ENCODE measurements at regions not wholly inside any gene's neighbourhood (a gene's known extent, or its start where the extent isn't known, plus 50 kb on each side); places are given as distances from the start of the nearest gene placed in this dataset.

- no peak overlapping the region for H3K27ac ChIP-seq (replicated peaks)
- no peak overlapping the region for H3K4me3 ChIP-seq
- no peaks in the 10 kb centered on the region for H3K27me3 ChIP-seq (ENCODE audit: low read depth)
- TF ChIP-seq CTCF (IDR thresholded peaks at IDR 0.05; ENCODE audit: borderline replicate concordance), result no peak
- H3K9me3 ChIP-seq (replicated peaks), result peaks cover 16% of the 10 kb centered on the region
- H3K36me3 ChIP-seq, result no peaks in the 10 kb centered on the region
- intact Hi-C loops (cut with micrococcal nuclease), result no loop called here
- H3K4me1 ChIP-seq, result no peaks in the 10 kb centered on the region
- no peak for DNase-seq
Observed at GRCh38 chr11:103650330-103650729, 386.1 kb upstream of the DDI1 start.

- TF ChIP-seq CTCF (IDR thresholded peaks at IDR 0.05; ENCODE audit: borderline replicate concordance), result no peak
- Histone ChIP-seq H3K4me1 (no peaks in the 10 kb centered on the region), H3K9me3 (replicated peaks) (peaks cover 16% of the 10 kb centered on the region), H3K27me3 (ENCODE audit: low read depth) (no peaks in the 10 kb centered on the region), H3K27ac (replicated peaks) (no peak overlapping the region), H3K36me3 (no peaks in the 10 kb centered on the region), H3K4me3 (no peak overlapping the region)
- no peak for DNase-seq
- intact Hi-C loops (cut with micrococcal nuclease), result no loop called here
Observed at GRCh38 chr11:103651341-103651998, 385.0 kb upstream of the DDI1 start.

- DNase-seq, result no peak
- no peak overlapping the region for H3K27ac ChIP-seq (replicated peaks)
- no peaks in the 10 kb centered on the region for H3K4me1 ChIP-seq
- no peaks in the 10 kb centered on the region for H3K36me3 ChIP-seq
- intact Hi-C loops (cut with micrococcal nuclease), result no loop called here
- H3K9me3 ChIP-seq (replicated peaks), result peaks cover 16% of the 10 kb centered on the region
- no peak for TF ChIP-seq CTCF (IDR thresholded peaks at IDR 0.05; ENCODE audit: borderline replicate concordance)
- no peak overlapping the region for H3K4me3 ChIP-seq
- no peaks in the 10 kb centered on the region for H3K27me3 ChIP-seq (ENCODE audit: low read depth)
Observed at GRCh38 chr11:103652013-103652412, 384.4 kb upstream of the DDI1 start.

DNA sequence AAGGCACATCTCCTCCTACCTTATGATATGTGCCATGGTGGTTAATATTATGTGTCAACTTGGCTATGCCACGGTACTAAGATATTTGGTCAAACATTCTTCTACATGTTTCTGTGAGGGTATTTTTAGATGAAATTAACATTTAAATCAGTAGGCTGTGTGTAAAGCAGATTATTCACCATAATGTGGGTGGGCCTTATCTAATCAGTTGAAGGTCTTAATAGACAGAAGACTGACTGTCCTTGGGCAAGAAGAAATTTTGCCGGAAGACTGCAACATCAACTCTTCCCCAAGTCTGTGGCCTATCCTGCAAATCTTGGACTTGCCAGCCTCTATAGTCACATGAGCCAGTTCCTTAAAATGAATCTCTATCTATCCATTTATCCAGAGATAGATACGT, 380.1 kb upstream of the DDI1 start:
- Histone ChIP-seq H3K36me3 (no peaks in the 10 kb centered on the region), H3K4me1 (no peaks in the 10 kb centered on the region), H3K9me3 (replicated peaks) (peaks cover 11% of the 10 kb centered on the region), H3K4me3 (no peak overlapping the region), H3K27me3 (ENCODE audit: low read depth) (no peaks in the 10 kb centered on the region), H3K27ac (replicated peaks) (no peak overlapping the region)
- no peak for TF ChIP-seq CTCF (IDR thresholded peaks at IDR 0.05; ENCODE audit: borderline replicate concordance)
- intact Hi-C loops (cut with micrococcal nuclease), result no loop called here
- no peak for DNase-seq

DNA sequence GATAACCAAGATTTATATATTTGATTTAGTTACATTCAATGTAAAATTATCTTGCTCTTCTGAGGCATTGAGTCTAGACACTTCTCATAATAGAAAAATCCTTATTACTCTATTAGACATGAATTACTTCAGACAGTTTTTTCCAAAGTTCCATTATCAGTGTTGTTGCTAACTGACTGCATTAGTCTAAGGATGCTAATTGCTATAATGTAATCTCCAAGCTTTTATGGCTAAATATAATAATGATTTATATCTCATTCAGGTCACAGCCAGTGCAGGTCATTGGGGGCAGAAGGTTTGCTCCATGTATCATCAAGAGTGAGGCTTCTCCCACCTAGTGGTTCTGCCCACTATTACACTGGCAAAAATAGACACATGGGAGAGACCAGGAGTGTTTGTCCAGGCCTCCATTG, 377.2 kb upstream of the DDI1 start:
- DNase-seq, result no peak
- peak; percentile 43 for TF ChIP-seq CTCF (IDR thresholded peaks at IDR 0.05; ENCODE audit: borderline replicate concordance)
- no peaks in the 10 kb centered on the region for H3K9me3 ChIP-seq (replicated peaks)
- no peak overlapping the region for H3K27ac ChIP-seq (replicated peaks)
- intact Hi-C loops (cut with micrococcal nuclease), result no loop called here
- no peak overlapping the region for H3K4me3 ChIP-seq
- no peaks in the 10 kb centered on the region for H3K36me3 ChIP-seq
- H3K27me3 ChIP-seq (ENCODE audit: low read depth), result no peaks in the 10 kb centered on the region
- no peaks in the 10 kb centered on the region for H3K4me1 ChIP-seq

All from left ventricle myocardium inferior (tissue), 1 donor.